ENCODE measurements at regions not wholly inside any gene's neighbourhood (a gene's known extent, or its start where the extent isn't known, plus 50 kb on each side); places are given as distances from the start of the nearest gene placed in this dataset.

DNA sequence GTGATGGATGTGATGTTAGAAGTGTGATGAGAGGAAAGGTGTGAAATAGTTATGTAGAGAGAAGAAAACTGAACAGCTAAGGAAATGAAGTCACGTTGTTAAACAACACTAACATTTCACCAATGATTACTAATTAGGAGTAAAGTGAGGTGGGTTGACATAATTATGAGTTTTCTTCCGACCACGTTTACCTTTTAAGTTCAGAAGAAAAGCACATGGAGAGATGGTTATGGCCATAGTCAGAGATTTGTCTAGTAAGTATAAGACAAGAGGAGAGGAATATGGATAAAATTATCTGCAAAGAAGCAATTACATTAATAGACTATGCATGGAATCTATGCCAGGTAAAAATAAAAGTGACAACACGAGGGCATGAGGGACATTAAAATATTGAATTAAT lies 551.3 kb upstream of the TECRL start:
- H3K27me3 ChIP-seq: no peaks in the 10 kb centered on the region
- no peaks in the 10 kb centered on the region for H3K4me1 ChIP-seq
- no peak for DNase-seq (ENCODE audit: low spot score in 2 of 2)
- intact Hi-C loops (cut with DNase I; ENCODE audit: low total_unique reads): no loop called here
- H3K27ac ChIP-seq: no peak overlapping the region
- H3K9me3 ChIP-seq: peaks cover 0 to 14% of the 10 kb centered on the region in 2 donors
- no peak for TF ChIP-seq POLR2A (IDR thresholded peaks at IDR 0.05)
- TF ChIP-seq, protein P1, sequence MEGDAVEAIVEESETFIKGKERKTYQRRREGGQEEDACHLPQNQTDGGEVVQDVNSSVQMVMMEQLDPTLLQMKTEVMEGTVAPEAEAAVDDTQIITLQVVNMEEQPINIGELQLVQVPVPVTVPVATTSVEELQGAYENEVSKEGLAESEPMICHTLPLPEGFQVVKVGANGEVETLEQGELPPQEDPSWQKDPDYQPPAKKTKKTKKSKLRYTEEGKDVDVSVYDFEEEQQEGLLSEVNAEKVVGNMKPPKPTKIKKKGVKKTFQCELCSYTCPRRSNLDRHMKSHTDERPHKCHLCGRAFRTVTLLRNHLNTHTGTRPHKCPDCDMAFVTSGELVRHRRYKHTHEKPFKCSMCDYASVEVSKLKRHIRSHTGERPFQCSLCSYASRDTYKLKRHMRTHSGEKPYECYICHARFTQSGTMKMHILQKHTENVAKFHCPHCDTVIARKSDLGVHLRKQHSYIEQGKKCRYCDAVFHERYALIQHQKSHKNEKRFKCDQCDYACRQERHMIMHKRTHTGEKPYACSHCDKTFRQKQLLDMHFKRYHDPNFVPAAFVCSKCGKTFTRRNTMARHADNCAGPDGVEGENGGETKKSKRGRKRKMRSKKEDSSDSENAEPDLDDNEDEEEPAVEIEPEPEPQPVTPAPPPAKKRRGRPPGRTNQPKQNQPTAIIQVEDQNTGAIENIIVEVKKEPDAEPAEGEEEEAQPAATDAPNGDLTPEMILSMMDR (IDR thresholded peaks at IDR 0.05): no peak
- TF ChIP-seq POLR2AphosphoS5 (IDR thresholded peaks at IDR 0.05): no peak
- H3K4me3 ChIP-seq: no peak overlapping the region
- H3K36me3 ChIP-seq: peaks cover 6% of the 10 kb centered on the region

DNA sequence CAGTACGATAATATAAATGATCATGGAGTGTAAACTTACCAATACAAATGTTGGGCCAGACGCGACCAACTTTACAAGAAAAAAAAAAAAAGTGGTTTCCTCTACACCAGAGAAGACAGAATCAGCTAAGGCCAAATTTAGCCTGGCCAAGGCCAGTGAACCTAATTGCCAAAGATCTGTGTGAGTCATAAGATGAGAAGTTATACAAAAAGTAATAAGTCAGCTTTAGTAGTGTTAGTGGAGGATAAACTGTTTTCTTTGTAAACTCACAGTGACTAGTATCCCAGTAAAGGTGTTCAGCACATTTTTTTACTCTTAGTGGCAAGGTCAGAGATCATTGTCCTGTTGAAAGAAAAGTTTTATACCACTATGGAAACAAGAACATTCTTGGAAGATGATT lies 531.4 kb upstream of the TECRL start:
- Histone ChIP-seq H3K9me3 (no peaks in the 10 kb centered on the region), H3K4me3 (no peak overlapping the region), H3K27ac (no peak overlapping the region), H3K4me1 (no peaks in the 10 kb centered on the region), H3K27me3 (no peaks in the 10 kb centered on the region), H3K36me3 (no peaks in the 10 kb centered on the region)
- TF ChIP-seq, protein P1 (IDR thresholded peaks at IDR 0.05): no peak
- TF ChIP-seq POLR2AphosphoS5 (IDR thresholded peaks at IDR 0.05): no peak
- TF ChIP-seq POLR2A (IDR thresholded peaks at IDR 0.05): no peak
- no peak for DNase-seq (ENCODE audit: low spot score in 2 of 2)
- intact Hi-C loops (cut with DNase I; ENCODE audit: low total_unique reads): loop anchor here (2.0 kb wide), 1 partner anchor 50 kb away; no protein-coding TSS in a partner anchor

DNA sequence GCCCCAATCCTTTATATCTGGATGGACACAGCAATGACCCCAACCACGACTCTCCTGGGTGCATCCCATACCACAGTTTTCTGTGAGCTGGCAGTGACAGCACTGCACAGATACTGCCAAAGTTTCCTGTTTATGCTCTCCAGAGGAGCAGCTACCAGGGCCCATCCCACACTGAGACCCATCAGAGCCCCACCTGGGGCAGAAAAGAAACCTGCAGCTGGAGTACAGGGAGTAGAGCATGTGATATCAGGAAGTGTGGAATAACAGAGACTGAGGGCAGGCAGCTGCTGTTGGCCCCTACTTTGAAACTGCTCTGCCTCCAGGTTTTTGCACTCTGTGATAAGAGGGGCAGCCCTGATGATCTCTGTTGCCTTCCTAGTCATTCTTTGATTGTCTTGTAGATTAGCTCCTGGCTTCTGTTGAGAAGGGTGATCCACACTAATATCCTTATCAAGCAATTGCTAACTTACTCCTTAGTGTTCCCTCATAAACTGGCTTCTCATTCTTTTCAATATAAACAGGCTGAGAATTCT lies 526.3 kb upstream of the TECRL start:
- Histone ChIP-seq H3K27ac (no peak overlapping the region), H3K36me3 (no peaks in the 10 kb centered on the region), H3K4me3 (no peak overlapping the region), H3K4me1 (no peaks in the 10 kb centered on the region), H3K9me3 (no peaks in the 10 kb centered on the region), H3K27me3 (no peaks in the 10 kb centered on the region)
- intact Hi-C loops (cut with DNase I; ENCODE audit: low total_unique reads): no loop called here
- no peak for DNase-seq (ENCODE audit: low spot score in 2 of 2)
- TF ChIP-seq, protein P1 (IDR thresholded peaks at IDR 0.05): no peak
- TF ChIP-seq POLR2AphosphoS5 (IDR thresholded peaks at IDR 0.05): no peak
- TF ChIP-seq POLR2A (IDR thresholded peaks at IDR 0.05): no peak

DNA sequence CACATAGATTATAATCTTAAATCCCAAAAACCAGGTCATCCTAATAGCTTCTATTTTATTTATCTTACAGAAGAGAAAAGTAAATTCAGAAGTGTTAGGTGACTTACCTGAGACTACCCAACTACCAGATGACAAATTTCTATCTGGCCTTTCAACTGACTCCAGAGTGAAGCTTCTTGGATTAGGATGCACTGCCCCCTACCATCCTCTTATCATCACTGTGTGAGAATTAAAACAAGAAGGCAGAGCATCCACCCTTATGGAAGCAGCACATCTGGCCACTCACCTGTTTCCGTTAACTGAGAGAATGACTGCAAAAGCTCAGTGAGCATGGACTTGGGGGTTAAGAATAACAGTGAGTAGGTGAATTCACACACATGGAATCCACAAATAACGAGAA lies 502.6 kb upstream of the TECRL start:
- no peaks in the 10 kb centered on the region for H3K4me1 ChIP-seq
- TF ChIP-seq POLR2A (IDR thresholded peaks at IDR 0.05) (no peak), POLR2AphosphoS5 (IDR thresholded peaks at IDR 0.05) (no peak)
- TF ChIP-seq, protein P1 (IDR thresholded peaks at IDR 0.05): no peak
- peaks cover 0 to 8% of the 10 kb centered on the region in 2 donors for H3K9me3 ChIP-seq
- no peaks in the 10 kb centered on the region for H3K27me3 ChIP-seq
- intact Hi-C loops (cut with DNase I; ENCODE audit: low total_unique reads): no loop called here
- H3K27ac ChIP-seq: no peak overlapping the region
- no peak for DNase-seq (ENCODE audit: low spot score in 2 of 2)
- no peaks in the 10 kb centered on the region for H3K36me3 ChIP-seq
- H3K4me3 ChIP-seq: no peak overlapping the region

DNA sequence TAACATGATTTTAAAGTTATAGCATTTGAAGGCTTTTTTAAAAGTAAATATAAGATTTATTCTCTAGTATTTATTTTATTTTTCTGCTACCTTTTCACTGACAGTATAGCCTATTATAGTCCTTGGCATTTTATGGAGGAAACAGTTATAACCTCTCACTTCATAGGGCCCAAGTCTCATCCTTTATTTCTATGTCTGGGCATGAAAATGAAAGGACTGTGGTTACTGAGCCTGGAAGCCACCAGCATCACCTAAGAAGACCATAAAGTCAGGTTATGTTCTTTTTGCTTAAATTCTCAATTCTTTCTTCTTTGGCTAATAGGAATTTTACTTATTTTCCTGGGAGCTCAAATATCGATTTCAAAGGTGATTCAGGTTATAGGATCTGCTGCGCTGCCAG lies 494.7 kb upstream of the TECRL start:
- no peak for DNase-seq (ENCODE audit: low spot score in 2 of 2)
- TF ChIP-seq POLR2AphosphoS5 (IDR thresholded peaks at IDR 0.05): no peak
- TF ChIP-seq POLR2A (IDR thresholded peaks at IDR 0.05): no peak
- TF ChIP-seq, protein P1 (IDR thresholded peaks at IDR 0.05): no peak
- intact Hi-C loops (cut with DNase I; ENCODE audit: low total_unique reads): no loop called here

More for the DNA sequence above, 494.7 kb upstream of the TECRL start:
- no peaks in the 10 kb centered on the region for H3K27me3 ChIP-seq
- H3K9me3 ChIP-seq: no peaks in the 10 kb centered on the region
- no peaks in the 10 kb centered on the region for H3K36me3 ChIP-seq
- H3K4me3 ChIP-seq: no peak overlapping the region
- no peak overlapping the region for H3K27ac ChIP-seq
- no peaks in the 10 kb centered on the region for H3K4me1 ChIP-seq

Measured in breast epithelium (tissue), 4 donors.